PC-9 (cell line): ENCODE measurements at regions not wholly inside any gene's neighbourhood (a gene's known extent, or its start where the extent isn't known, plus 50 kb on each side); places are given as distances from the start of the nearest gene placed in this dataset.

Experiments
- BruUV-seq: library from RNA; stranded (reverse); fragments of 400-500 nt; replicated peaks from 2 replicates; lab custom pipeline; 2021; lab: Mats Ljungman, UMichigan
- CTCF ChIA-PET: fragments of 300-600 bp; sonication (Branson Sonifier 250); formaldehyde crosslinking; loops from one replicate; lab custom pipeline; 2022; ENCODE audit warnings: antibody characterized with exemption; lab: Charles Lee
- POLR2A ChIA-PET: fragments of 300-600 bp; sonication (Branson Sonifier 250); formaldehyde crosslinking; loops from one replicate; lab custom pipeline; 2022; ENCODE audit warnings: antibody characterized with exemption; ENCODE audit not compliant: unreplicated experiment; lab: Charles Lee
- DNase-seq, 2 experiments: peaks; one replicate each; pipeline versions ENCODE4 v3.0.0 to v3.0.0-alpha.2; 2015 to 2022; ENCODE audit warnings: mixed read lengths in 1 of 2
- H2AFZ ChIP-seq: fragments of 200-600 bp; sonication (generic); 2 replicates; pipeline ENCODE4 v1.8.1; 2017; ENCODE audit warnings: antibody characterized with exemption
- H3F3A ChIP-seq: fragments of 200-600 bp; sonication (generic); 2 replicates; pipeline ENCODE4 v1.8.1; 2017; ENCODE audit warnings: antibody characterized with exemption, mild to moderate bottlenecking, low read depth; ENCODE audit not compliant: insufficient read depth
- H3K27ac ChIP-seq: fragments of 200-600 bp; sonication (generic); 2 replicates; pipeline ENCODE4 v1.6.1; 2016; ENCODE audit warnings: mixed run types
- H3K27me3 ChIP-seq: fragments of 200-600 bp; sonication (generic); 2 replicates; pipeline ENCODE4 v1.6.1; 2016; ENCODE audit warnings: low read depth, mixed run types; ENCODE audit not compliant: insufficient read depth
- H3K36me3 ChIP-seq: fragments of 200-600 bp; sonication (generic); 2 replicates; pipeline ENCODE4 v1.6.1; 2016; ENCODE audit warnings: low read depth, mixed run types
- H3K4me1 ChIP-seq: fragments of 200-600 bp; sonication (generic); replicated peaks from 2 replicates; pipeline ENCODE4 v1.6.1; 2016; ENCODE audit warnings: mixed run types; ENCODE audit not compliant: insufficient read depth
- H3K4me2 ChIP-seq: fragments of 200-600 bp; sonication (generic); 2 replicates; pipeline ENCODE4 v1.6.1; 2017; ENCODE audit warnings: mixed run types
- H3K4me3 ChIP-seq: fragments of 200-600 bp; sonication (generic); 2 replicates; pipeline ENCODE4 v1.6.1; 2016; ENCODE audit warnings: mixed run types
- H3K79me2 ChIP-seq: fragments of 200-600 bp; sonication (generic); 2 replicates; pipeline ENCODE4 v1.6.1; 2017; ENCODE audit warnings: low read depth, mixed run types
- H3K9me2 ChIP-seq: fragments of 200-600 bp; sonication (generic); 2 replicates; pipeline ENCODE4 v1.8.1; 2017; ENCODE audit warnings: mild to moderate bottlenecking; ENCODE audit not compliant: insufficient read depth
- H3K9me3 ChIP-seq: fragments of 200-600 bp; sonication (generic); 2 replicates; pipeline ENCODE4 v1.8.1; 2016; ENCODE audit warnings: low read depth; ENCODE audit not compliant: insufficient read depth
- H4K20me1 ChIP-seq: fragments of 200-600 bp; sonication (generic); 2 replicates; pipeline ENCODE4 v1.8.1; 2017; ENCODE audit not compliant: insufficient read depth
- CTCF ChIP-seq: fragments of 200-600 bp; sonication (generic); conservative IDR thresholded peaks from 2 replicates; pipeline ENCODE4 v1.6.1; 2017; ENCODE audit warnings: mixed run types, antibody characterized with exemption, mild to moderate bottlenecking, moderate library complexity
- EZH2 ChIP-seq: fragments of 200-600 bp; sonication (generic); IDR thresholded peaks from 2 replicates; pipeline ENCODE4 v1.8.0; 2017; ENCODE audit warnings: antibody characterized with exemption, low read depth
- intact Hi-C: fragments of 100-400 bp; cut with micrococcal nuclease; formaldehyde crosslinking; loops from one replicate; pipeline ENCODE4 v1.10.0; 2022; ENCODE audit not compliant: unreplicated experiment

GRCh38 chr2:119082821-119083400 is 75.6 kb downstream of the C1QL2 start:
- Histone ChIP-seq H3K4me1 (0 out of 2 replicates have a peak, but pooled peaks cover 5% of the 10 kb centered on the region), H3F3A (no peaks in the 10 kb centered on the region), H2AFZ (no peak overlapping the region), H3K4me3 (no peak overlapping the region), H3K9me2 (no peaks in the 10 kb centered on the region), H3K4me2 (no peak overlapping the region), H3K79me2 (no peaks in the 10 kb centered on the region), H3K27ac (no peak overlapping the region), H4K20me1 (no peaks in the 10 kb centered on the region), H3K27me3 (no peaks in the 10 kb centered on the region), H3K9me3 (no peaks in the 10 kb centered on the region), H3K36me3 (no peaks in the 10 kb centered on the region)
- no peak for DNase-seq
- no TSS peak for BruUV-seq
- TF ChIP-seq EZH2 = no peak
- TF ChIP-seq CTCF = no peak
- intact Hi-C loops = no loop called here
- POLR2A ChIA-PET = no interaction called here
- CTCF ChIA-PET = no interaction called here

DNA sequence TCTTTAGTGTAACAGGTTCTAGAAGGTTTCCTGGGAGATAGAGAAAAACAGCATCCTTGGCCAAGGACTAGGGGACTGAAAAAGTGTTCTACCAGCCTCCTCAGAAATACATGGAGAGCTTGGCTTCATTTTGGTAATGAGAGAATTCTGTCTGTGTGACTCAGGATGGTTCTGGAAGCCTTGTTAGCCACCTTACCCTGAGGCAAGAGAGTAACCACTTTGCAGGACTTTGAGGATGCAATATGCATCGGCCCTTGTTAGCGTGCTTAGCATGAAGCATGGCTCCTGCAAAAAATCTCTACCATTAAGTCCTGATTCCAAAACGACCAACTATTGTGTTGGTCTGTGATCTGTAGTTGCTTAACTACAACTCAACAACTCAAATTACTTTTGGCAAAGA is 79.8 kb downstream of the C1QL2 start:
- H3K9me2 ChIP-seq = no peaks in the 10 kb centered on the region
- TF ChIP-seq EZH2 (no peak), CTCF (no peak)
- H3K4me3 ChIP-seq = no peak overlapping the region
- H3F3A ChIP-seq = no peaks in the 10 kb centered on the region
- POLR2A ChIA-PET = no interaction called here
- no peak for DNase-seq
- no peaks in the 10 kb centered on the region for H3K4me1 ChIP-seq
- H3K36me3 ChIP-seq = no peaks in the 10 kb centered on the region
- H3K27ac ChIP-seq = no peak overlapping the region
- no TSS peak for BruUV-seq
- H3K27me3 ChIP-seq = 0 out of 2 replicates have a peak, but pooled peaks cover 7% of the 10 kb centered on the region
- H3K9me3 ChIP-seq = no peaks in the 10 kb centered on the region
- CTCF ChIA-PET = no interaction called here
- no peaks in the 10 kb centered on the region for H3K79me2 ChIP-seq
- H3K4me2 ChIP-seq = no peak overlapping the region
- intact Hi-C loops = no loop called here
- H4K20me1 ChIP-seq = no peaks in the 10 kb centered on the region
- no peak overlapping the region for H2AFZ ChIP-seq

GRCh38 chr2:119076713-119077112 is 81.8 kb downstream of the C1QL2 start:
- POLR2A ChIA-PET = no interaction called here
- intact Hi-C loops = no loop called here

More at GRCh38 chr2:119076713-119077112, 81.8 kb downstream of the C1QL2 start:
- BruUV-seq = no TSS peak
- no peaks in the 10 kb centered on the region for H3K4me1 ChIP-seq
- H3K79me2 ChIP-seq = no peaks in the 10 kb centered on the region
- H3K27me3 ChIP-seq = 0 out of 2 replicates have a peak, but pooled peaks cover 7% of the 10 kb centered on the region
- H4K20me1 ChIP-seq = no peaks in the 10 kb centered on the region
- CTCF ChIA-PET = no interaction called here
- no peaks in the 10 kb centered on the region for H3F3A ChIP-seq
- H3K9me2 ChIP-seq = no peaks in the 10 kb centered on the region
- TF ChIP-seq CTCF (no peak), EZH2 (no peak)
- H2AFZ ChIP-seq = no peak overlapping the region
- no peak for DNase-seq
- H3K4me2 ChIP-seq = no peak overlapping the region
- H3K27ac ChIP-seq = no peak overlapping the region
- H3K4me3 ChIP-seq = no peak overlapping the region
- no peaks in the 10 kb centered on the region for H3K36me3 ChIP-seq
- H3K9me3 ChIP-seq = no peaks in the 10 kb centered on the region
